ENCODE measurements at regions not wholly inside any gene's neighbourhood (a gene's known extent, or its start where the extent isn't known, plus 50 kb on each side); places are given as distances from the start of the nearest gene placed in this dataset.
"Not testable (repeated sequence)": the region's sequence is repeated elsewhere in the genome, so short reads cannot be mapped to it uniquely, and the experiment has no call there.

- DNase-seq: no peak
These were observed 232.1 kb upstream of the SEL1L start for GRCh38 chr14:81765651-81766275.

- no peak for DNase-seq
These were observed 232.8 kb upstream of the SEL1L start for GRCh38 chr14:81766321-81766915.

DNA sequence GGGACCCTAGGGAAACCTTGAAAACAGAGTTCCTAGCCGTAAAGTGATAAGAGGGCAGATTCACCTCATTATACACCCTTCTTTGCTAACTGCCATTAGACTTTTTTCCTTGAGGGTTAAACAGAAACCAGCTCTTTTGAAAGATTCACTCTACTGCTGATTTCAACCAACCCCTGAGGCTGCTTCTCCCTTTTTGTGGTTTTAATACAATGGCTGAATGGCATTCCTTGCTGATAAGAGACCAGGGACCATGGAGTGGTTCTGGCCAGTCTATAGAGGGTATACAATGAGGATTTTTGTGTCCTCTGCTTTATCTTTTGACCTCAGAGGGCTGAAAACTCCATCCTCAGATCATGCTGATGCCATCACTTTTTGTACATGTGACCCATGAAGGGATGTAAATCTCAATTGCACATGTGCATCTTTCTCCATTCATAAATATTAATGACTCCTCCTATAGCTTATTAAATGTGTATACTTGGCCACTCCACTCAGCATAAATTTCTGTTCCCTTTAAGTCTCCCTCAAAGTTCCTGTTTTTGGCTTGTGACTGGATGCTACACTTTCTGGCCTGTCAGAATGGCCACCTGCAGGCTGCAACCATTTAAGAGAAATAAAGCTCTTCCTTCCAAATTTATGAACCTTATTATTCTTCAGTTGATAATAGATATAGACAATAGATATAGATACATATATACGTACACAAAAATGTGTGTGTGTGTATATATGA is 233.8 kb upstream of the SEL1L start:
- DNase-seq: no peak

- DNase-seq: no peak
These were observed 238.1 kb upstream of the SEL1L start for GRCh38 chr14:81771651-81772275.

- DNase-seq: no peak
These were observed 238.7 kb upstream of the SEL1L start for GRCh38 chr14:81772381-81772780.

GRCh38 chr14:81776531-81776930 is 242.9 kb upstream of the SEL1L start:
- no peak for DNase-seq

GRCh38 chr14:81781798-81782197 is 248.1 kb upstream of the SEL1L start:
- DNase-seq: not testable (repeated sequence)

DNA sequence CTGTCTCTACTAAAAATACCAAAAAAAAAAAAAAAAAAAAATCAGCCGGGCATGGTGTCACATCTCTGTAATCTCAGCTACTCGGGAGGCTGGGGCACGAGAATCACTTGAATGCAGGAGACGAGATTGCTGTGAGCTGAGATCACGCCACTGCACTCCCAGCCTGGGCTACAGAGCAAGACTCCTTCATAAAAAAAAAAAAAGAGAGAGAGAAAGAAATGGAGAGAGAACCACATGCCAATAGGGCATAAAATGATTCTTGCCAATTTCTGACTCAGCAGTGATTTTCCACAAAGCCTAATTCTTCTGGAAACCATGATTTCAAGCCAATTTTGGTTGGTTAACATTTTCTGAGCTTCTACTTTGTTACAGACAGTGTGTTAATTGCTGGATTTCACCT is 250.4 kb upstream of the SEL1L start:
- no peak for DNase-seq

GRCh38 chr14:81797315-81797714 is 263.7 kb upstream of the SEL1L start:
- no peak for DNase-seq

DNA sequence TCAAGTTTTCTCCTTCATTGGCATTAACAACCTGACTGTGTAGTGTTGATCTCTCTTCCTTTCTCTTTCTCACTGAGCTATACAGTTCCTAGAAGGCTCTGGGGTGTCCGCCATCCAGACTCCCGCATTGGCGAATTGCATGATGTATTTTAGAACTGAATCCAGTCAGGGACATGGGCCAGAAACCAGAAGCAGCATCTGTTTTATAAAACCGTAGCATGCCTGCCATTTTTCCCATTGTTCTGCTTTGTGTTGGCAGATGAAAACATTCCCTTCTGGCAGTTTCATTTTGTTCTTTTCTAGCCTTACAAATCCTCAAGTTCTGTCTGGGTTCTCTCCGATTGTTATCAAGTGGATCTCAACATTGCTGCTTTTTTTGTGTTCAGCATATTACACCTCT is 268.3 kb upstream of the SEL1L start:
- no peak for DNase-seq

DNA sequence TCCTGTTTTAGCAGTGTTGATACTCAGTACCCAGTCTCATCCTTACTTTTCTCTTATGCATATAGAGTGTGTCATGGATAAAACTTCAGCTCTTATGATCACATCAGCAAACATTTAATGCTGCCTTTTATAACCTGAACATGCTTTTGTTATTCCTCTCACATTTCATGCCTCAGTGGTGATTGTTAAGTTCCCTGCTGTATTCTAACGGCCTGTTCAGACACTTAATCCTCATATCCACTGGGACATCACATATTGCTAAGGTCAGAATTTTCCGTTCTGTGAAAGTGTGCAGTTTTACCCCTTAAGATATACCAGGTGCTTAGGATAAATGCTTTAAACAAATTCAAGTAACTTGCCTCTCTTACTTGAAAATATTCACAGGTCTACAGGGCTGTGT is 268.7 kb upstream of the SEL1L start:
- DNase-seq: no peak

- no peak for DNase-seq
These were observed 272.1 kb upstream of the SEL1L start for GRCh38 chr14:81805785-81806184.

DNA sequence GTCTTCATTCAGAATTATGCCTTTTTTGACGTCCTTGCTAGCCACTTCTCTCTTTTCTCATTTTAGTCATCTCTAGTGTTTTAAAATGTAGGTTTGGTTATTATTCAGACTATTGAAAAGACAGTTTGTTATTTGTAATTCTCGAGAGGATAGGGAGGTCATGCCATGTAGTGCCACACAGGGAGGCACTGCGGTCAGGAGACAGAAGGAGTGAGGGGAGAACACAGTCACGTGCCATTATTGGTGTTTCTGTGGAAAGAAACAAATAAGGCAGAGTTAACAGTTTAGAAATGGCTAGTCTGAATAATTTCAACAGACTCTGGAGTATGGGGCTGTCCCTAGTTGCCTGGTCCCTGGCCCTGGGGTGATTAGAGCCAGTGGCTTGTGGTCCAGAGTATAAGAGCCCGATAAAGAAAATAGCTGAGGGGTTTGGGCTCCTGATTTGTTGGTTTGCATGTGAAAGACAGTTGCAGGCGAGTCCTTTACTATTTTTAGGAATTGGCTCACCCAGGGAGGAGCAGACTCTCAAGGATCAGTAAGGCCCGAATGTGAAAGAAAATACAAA is 278.1 kb upstream of the SEL1L start:
- DNase-seq: no peak

DNA sequence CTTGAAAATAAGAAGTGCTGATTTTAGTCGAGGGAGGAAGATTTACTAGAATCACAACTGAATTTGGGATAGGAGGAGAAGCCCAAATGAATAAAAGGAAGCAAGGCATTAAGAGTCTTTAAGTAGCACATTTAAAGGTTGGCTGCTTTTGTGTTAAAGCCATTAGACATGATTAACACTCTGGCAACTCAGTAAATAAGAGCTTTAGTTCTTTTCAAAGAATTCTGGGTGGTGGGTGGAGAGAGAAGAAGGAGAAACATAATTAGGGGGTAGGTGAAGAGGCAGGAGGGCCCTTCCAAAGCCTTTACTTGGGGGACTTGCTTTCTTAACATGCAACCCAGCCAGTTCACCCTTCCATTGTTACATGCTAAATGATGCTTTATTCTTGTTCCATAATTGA is 284.6 kb upstream of the SEL1L start:
- DNase-seq: no peak

GRCh38 chr14:81819344-81819743 is 285.7 kb upstream of the SEL1L start:
- DNase-seq: no peak

- DNase-seq: no peak
These were observed 286.3 kb upstream of the SEL1L start for GRCh38 chr14:81819910-81820309.

DNA sequence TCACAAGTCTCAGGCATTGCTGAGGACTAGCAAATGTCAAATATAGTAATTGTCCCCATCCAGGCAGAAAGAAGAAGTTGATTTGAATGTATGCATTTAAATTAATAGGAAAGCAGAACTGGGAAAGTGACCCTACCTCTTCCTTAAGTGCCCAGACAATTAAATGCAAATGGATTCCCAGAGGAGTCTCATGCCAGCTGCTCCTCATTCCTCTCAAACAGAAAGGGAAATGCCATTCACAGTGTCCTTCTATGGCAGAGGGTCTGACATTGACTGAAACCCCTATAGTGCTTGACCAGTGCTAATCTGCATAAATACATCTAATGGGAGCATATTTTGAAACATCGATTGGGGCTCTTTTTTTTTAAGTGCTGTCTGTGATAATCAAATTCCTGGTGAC is 292.4 kb upstream of the SEL1L start:
- DNase-seq: no peak

DNA sequence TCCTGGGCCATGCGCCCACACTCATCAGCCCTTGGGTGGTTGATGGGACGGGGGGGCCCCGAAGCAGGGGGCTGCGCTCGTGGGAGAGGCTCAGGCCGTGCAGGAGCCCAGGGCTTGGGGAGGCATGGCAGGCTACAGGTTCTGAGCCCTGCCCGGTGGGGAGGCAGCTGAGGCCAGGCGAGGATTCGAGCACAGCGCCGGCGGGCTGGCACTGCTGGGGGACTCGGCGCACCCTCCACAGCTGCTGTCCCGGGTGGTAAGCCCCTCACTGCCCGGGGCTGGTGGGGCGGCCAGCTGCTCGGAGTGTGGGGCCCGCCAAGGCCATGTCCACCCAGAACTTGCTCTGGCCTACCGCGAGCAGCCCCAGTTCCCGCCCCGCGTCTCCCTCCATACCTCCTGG is 295.8 kb upstream of the SEL1L start:
- DNase-seq: no peak

DNA sequence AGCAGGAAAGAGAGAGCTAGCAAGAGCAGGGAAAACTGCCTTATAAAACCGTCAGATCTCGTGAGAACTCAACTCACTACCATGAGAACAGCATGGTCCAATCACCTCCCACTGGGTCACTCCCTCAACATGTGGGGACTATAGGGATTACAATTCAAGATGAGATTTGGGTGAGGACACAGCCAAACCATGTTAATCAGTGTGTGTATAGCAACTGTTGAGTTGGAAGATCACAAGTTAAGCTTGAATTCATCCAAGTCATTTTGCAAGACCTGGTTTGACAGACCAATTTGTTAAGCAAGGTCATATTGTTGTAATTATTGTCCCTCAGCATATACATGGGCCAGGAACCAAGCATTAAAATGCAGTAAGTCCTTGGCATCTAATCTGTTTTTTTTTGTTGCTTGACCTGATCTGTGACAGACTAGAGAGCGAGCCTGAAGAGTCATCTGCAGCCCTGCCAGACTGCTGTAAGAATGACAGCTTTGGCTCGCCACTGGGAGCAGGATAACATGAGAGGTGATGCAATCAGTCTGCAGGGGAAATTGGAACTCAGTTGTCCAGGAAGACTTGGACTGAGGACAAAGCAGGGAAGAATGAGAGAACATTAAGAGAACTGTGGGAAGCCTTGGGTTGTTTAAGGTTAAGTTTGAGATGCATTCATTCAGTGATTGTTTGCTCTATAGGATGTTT is 297.6 kb upstream of the SEL1L start:
- no peak for DNase-seq

DNA sequence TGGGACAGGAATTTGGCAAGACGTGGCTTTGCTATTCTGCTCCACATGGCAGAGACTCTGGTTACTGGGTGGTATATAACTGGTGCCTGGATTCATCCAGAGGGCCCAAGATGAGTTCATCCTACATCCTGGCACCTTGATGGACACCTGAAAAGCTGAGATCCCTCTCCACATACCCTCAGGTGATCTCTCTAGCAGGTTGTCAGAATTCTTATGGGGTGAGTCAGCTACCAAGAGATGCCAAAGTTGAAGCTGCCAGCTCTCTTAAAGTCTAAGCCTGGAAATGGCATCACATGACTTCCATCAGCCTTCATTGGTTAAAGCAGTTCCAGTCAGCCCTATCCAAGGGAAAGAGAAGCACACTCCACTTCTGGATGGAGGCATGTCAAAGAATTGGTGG is 300.7 kb upstream of the SEL1L start:
- DNase-seq: no peak

DNA sequence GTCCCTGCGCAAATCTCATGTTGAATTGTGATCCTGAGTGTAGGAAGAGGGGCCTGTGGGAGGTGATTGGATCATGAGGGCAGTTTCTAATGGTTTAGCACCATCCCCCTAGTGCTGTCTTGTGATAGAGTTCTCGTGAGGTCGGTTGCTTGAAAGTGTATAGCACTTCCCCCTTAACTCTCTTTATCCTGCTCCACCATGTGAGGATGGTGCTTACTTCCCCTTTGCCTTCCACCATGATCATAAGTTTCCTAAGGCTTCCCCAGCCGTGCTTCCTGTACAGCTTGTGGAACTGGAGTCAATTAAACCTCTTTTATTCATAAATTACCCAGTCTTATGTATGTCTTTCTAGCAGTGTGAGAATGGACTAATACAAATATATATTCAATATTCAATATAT is 303.7 kb upstream of the SEL1L start:
- no peak for DNase-seq

- DNase-seq: no peak
These were observed 305.4 kb upstream of the SEL1L start for GRCh38 chr14:81839056-81839455.

- DNase-seq: no peak
These were observed 307.7 kb upstream of the SEL1L start for GRCh38 chr14:81841346-81841745.

Measured in NCI-H1930 (cell line).